Suprapubic skin (tissue), 4 donors: ENCODE measurements at regions not wholly inside any gene's neighbourhood (a gene's known extent, or its start where the extent isn't known, plus 50 kb on each side); places are given as distances from the start of the nearest gene placed in this dataset.

Experiments
- EP300 ChIP-seq: sonication (generic); formaldehyde crosslinking; IDR thresholded peaks from one replicate; pipeline ENCODE4 v1.6.1; 2017; ENCODE audit warnings: antibody characterized with exemption
- POLR2A ChIP-seq, 2 donors: fragments of 450-650 bp; IDR thresholded peaks; one replicate each; pipeline ENCODE4 v1.6.1; 2017; ENCODE audit warnings: antibody characterized with exemption in 2 of 2, mild to moderate bottlenecking in 2 of 2, moderate library complexity in 2 of 2
- POLR2AphosphoS5 ChIP-seq, 3 donors: sonication (generic); formaldehyde crosslinking; IDR thresholded peaks; one replicate each; pipeline ENCODE4 v1.6.1; 2017; ENCODE audit warnings: antibody characterized with exemption in 3 of 3
- TF ChIP-seq, protein P1 (sequence below), 2 donors: fragments of 200-600 bp in 1 of 2; fragments of 450-650 bp in 1 of 2; sonication (generic) in 1 of 2; IDR thresholded peaks; one replicate each; pipeline ENCODE4 v1.5.1; 2016 to 2019; ENCODE audit warnings: antibody characterized with exemption in 2 of 2, mild to moderate bottlenecking in 1 of 2, moderate library complexity in 1 of 2

DNA sequence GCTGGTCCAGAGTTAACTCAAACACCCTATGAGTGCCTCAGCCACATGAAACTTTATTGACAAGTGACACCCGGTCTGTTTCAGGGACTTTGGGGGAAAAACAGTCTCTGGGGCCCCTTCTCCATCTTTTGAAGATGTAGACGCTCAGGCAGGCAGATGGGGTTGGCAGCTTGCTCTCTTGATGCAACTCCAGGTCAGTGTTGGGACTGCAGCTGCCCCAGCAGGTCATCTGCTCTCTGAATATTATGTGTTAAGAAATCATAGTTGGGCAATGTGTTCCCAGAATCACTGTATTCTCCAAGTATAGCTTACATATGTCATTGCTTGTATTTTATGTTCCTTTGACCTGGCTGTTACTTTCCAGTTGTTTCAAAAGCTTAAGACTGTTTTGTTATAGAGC is 544.9 kb upstream of the MGMT start:
- TF ChIP-seq POLR2AphosphoS5 (IDR thresholded peaks at IDR 0.05) (peak in 1 of 3 donors; percentile 12), POLR2A (IDR thresholded peaks at IDR 0.05) (no peak), EP300 (no peak)
- TF ChIP-seq, protein P1, sequence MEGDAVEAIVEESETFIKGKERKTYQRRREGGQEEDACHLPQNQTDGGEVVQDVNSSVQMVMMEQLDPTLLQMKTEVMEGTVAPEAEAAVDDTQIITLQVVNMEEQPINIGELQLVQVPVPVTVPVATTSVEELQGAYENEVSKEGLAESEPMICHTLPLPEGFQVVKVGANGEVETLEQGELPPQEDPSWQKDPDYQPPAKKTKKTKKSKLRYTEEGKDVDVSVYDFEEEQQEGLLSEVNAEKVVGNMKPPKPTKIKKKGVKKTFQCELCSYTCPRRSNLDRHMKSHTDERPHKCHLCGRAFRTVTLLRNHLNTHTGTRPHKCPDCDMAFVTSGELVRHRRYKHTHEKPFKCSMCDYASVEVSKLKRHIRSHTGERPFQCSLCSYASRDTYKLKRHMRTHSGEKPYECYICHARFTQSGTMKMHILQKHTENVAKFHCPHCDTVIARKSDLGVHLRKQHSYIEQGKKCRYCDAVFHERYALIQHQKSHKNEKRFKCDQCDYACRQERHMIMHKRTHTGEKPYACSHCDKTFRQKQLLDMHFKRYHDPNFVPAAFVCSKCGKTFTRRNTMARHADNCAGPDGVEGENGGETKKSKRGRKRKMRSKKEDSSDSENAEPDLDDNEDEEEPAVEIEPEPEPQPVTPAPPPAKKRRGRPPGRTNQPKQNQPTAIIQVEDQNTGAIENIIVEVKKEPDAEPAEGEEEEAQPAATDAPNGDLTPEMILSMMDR (IDR thresholded peaks at IDR 0.05) = no peak
